ENCODE measurements at regions not wholly inside any gene's neighbourhood (a gene's known extent, or its start where the extent isn't known, plus 50 kb on each side); places are given as distances from the start of the nearest gene placed in this dataset.

- Histone ChIP-seq H3K4me1 (ENCODE audit: control insufficient read depth in 2 of 2, insufficient read depth in 2 of 2, low read length in 1 of 2) (no peaks in the 10 kb centered on the region), H3K9me3 (ENCODE audit: control insufficient read depth in 2 of 2, insufficient read depth in 1 of 2, low read depth in 1 of 2, low read length in 1 of 2) (no peaks in the 10 kb centered on the region), H3K27ac (ENCODE audit: low read depth in 2 of 2, low read length in 1 of 2) (no peak overlapping the region), H3K4me3 (ENCODE audit: low read depth in 1 of 2, low read length in 2 of 2) (no peak overlapping the region), H3K27me3 (ENCODE audit: control insufficient read depth in 1 of 2, insufficient read depth in 2 of 2, low read length in 2 of 2) (no peaks in the 10 kb centered on the region), H3K36me3 (ENCODE audit: control insufficient read depth in 2 of 2, insufficient read depth in 2 of 2, low read length in 1 of 2) (no peaks in the 10 kb centered on the region)
- 91 to 95% methylated on average over 1 of the region's 1 CpG for WGBS, 2 donors
Measured at GRCh38 chrX:110430293-110431076, 71.8 kb downstream of the RTL9 start.

- no peak overlapping the region for H3K4me3 ChIP-seq (ENCODE audit: low read depth in 1 of 2, low read length in 2 of 2)
- WGBS, 2 donors = 68 to 77% methylated on average over 12 of the region's 12 CpGs
- H3K27ac ChIP-seq (ENCODE audit: low read depth in 2 of 2, low read length in 1 of 2) = no peak overlapping the region
- H3K4me1 ChIP-seq (ENCODE audit: control insufficient read depth in 2 of 2, insufficient read depth in 2 of 2, low read length in 1 of 2) = no peaks in the 10 kb centered on the region
- H3K27me3 ChIP-seq (ENCODE audit: control insufficient read depth in 1 of 2, insufficient read depth in 2 of 2, low read length in 2 of 2) = no peaks in the 10 kb centered on the region
- H3K36me3 ChIP-seq (ENCODE audit: control insufficient read depth in 2 of 2, insufficient read depth in 2 of 2, low read length in 1 of 2) = no peaks in the 10 kb centered on the region
- no peaks in the 10 kb centered on the region for H3K9me3 ChIP-seq (ENCODE audit: control insufficient read depth in 2 of 2, insufficient read depth in 1 of 2, low read depth in 1 of 2, low read length in 1 of 2)
Measured at GRCh38 chrX:110432091-110432905, 73.7 kb downstream of the RTL9 start.

- Histone ChIP-seq H3K4me1 (ENCODE audit: control insufficient read depth in 2 of 2, insufficient read depth in 2 of 2, low read length in 1 of 2) (no peaks in the 10 kb centered on the region), H3K27ac (ENCODE audit: low read depth in 2 of 2, low read length in 1 of 2) (no peak overlapping the region), H3K4me3 (ENCODE audit: low read depth in 1 of 2, low read length in 2 of 2) (no peak overlapping the region), H3K9me3 (ENCODE audit: control insufficient read depth in 2 of 2, insufficient read depth in 1 of 2, low read depth in 1 of 2, low read length in 1 of 2) (no peaks in the 10 kb centered on the region), H3K27me3 (ENCODE audit: control insufficient read depth in 1 of 2, insufficient read depth in 2 of 2, low read length in 2 of 2) (no peaks in the 10 kb centered on the region), H3K36me3 (ENCODE audit: control insufficient read depth in 2 of 2, insufficient read depth in 2 of 2, low read length in 1 of 2) (no peaks in the 10 kb centered on the region)
- 48 to 61% methylated on average over 6 of the region's 6 CpGs for WGBS, 2 donors
Measured at GRCh38 chrX:110432906-110433215, 74.2 kb downstream of the RTL9 start.

- Histone ChIP-seq H3K9me3 (ENCODE audit: control insufficient read depth in 2 of 2, insufficient read depth in 1 of 2, low read depth in 1 of 2, low read length in 1 of 2) (no peaks in the 10 kb centered on the region), H3K27ac (ENCODE audit: low read depth in 2 of 2, low read length in 1 of 2) (no peak overlapping the region), H3K36me3 (ENCODE audit: control insufficient read depth in 2 of 2, insufficient read depth in 2 of 2, low read length in 1 of 2) (no peaks in the 10 kb centered on the region), H3K4me3 (ENCODE audit: low read depth in 1 of 2, low read length in 2 of 2) (no peak overlapping the region), H3K4me1 (ENCODE audit: control insufficient read depth in 2 of 2, insufficient read depth in 2 of 2, low read length in 1 of 2) (no peaks in the 10 kb centered on the region), H3K27me3 (ENCODE audit: control insufficient read depth in 1 of 2, insufficient read depth in 2 of 2, low read length in 2 of 2) (peaks cover 0 to 6% of the 10 kb centered on the region in 2 donors)
- 63 to 67% methylated on average over 1 of the region's 1 CpG for WGBS, 2 donors
Measured at GRCh38 chrX:110435196-110435595, 76.5 kb downstream of the RTL9 start.

GRCh38 chrX:110436523-110436922 is 77.9 kb downstream of the RTL9 start:
- Histone ChIP-seq H3K4me1 (ENCODE audit: control insufficient read depth in 2 of 2, insufficient read depth in 2 of 2, low read length in 1 of 2) (no peaks in the 10 kb centered on the region), H3K36me3 (ENCODE audit: control insufficient read depth in 2 of 2, insufficient read depth in 2 of 2, low read length in 1 of 2) (no peaks in the 10 kb centered on the region), H3K27ac (ENCODE audit: low read depth in 2 of 2, low read length in 1 of 2) (no peak overlapping the region), H3K9me3 (ENCODE audit: control insufficient read depth in 2 of 2, insufficient read depth in 1 of 2, low read depth in 1 of 2, low read length in 1 of 2) (no peaks in the 10 kb centered on the region), H3K27me3 (ENCODE audit: control insufficient read depth in 1 of 2, insufficient read depth in 2 of 2, low read length in 2 of 2) (peaks cover 0 to 8% of the 10 kb centered on the region in 2 donors), H3K4me3 (ENCODE audit: low read depth in 1 of 2, low read length in 2 of 2) (no peak overlapping the region)

GRCh38 chrX:110437686-110438085 is 79.0 kb downstream of the RTL9 start:
- Histone ChIP-seq H3K4me3 (ENCODE audit: low read depth in 1 of 2, low read length in 2 of 2) (no peak overlapping the region), H3K36me3 (ENCODE audit: control insufficient read depth in 2 of 2, insufficient read depth in 2 of 2, low read length in 1 of 2) (no peaks in the 10 kb centered on the region), H3K4me1 (ENCODE audit: control insufficient read depth in 2 of 2, insufficient read depth in 2 of 2, low read length in 1 of 2) (no peaks in the 10 kb centered on the region), H3K9me3 (ENCODE audit: control insufficient read depth in 2 of 2, insufficient read depth in 1 of 2, low read depth in 1 of 2, low read length in 1 of 2) (no peaks in the 10 kb centered on the region), H3K27me3 (ENCODE audit: control insufficient read depth in 1 of 2, insufficient read depth in 2 of 2, low read length in 2 of 2) (peaks cover 0 to 8% of the 10 kb centered on the region in 2 donors), H3K27ac (ENCODE audit: low read depth in 2 of 2, low read length in 1 of 2) (no peak overlapping the region)
- 50 to 81% methylated on average over 2 of the region's 2 CpGs for WGBS, 2 donors

GRCh38 chrX:110440016-110440805 is 81.6 kb downstream of the RTL9 start:
- H3K27ac ChIP-seq (ENCODE audit: low read depth in 2 of 2, low read length in 1 of 2) = no peak overlapping the region
- no peak overlapping the region for H3K4me3 ChIP-seq (ENCODE audit: low read depth in 1 of 2, low read length in 2 of 2)
- no peaks in the 10 kb centered on the region for H3K9me3 ChIP-seq (ENCODE audit: control insufficient read depth in 2 of 2, insufficient read depth in 1 of 2, low read depth in 1 of 2, low read length in 1 of 2)
- WGBS, 2 donors = 73 to 80% methylated on average over 11 of the region's 11 CpGs
- peaks cover 0 to 15% of the 10 kb centered on the region in 2 donors for H3K27me3 ChIP-seq (ENCODE audit: control insufficient read depth in 1 of 2, insufficient read depth in 2 of 2, low read length in 2 of 2)
- no peaks in the 10 kb centered on the region for H3K4me1 ChIP-seq (ENCODE audit: control insufficient read depth in 2 of 2, insufficient read depth in 2 of 2, low read length in 1 of 2)
- no peaks in the 10 kb centered on the region for H3K36me3 ChIP-seq (ENCODE audit: control insufficient read depth in 2 of 2, insufficient read depth in 2 of 2, low read length in 1 of 2)

- peaks cover 0 to 15% of the 10 kb centered on the region in 2 donors for H3K27me3 ChIP-seq (ENCODE audit: control insufficient read depth in 1 of 2, insufficient read depth in 2 of 2, low read length in 2 of 2)
- no peaks in the 10 kb centered on the region for H3K9me3 ChIP-seq (ENCODE audit: control insufficient read depth in 2 of 2, insufficient read depth in 1 of 2, low read depth in 1 of 2, low read length in 1 of 2)
- no peak overlapping the region for H3K27ac ChIP-seq (ENCODE audit: low read depth in 2 of 2, low read length in 1 of 2)
- H3K4me3 ChIP-seq (ENCODE audit: low read depth in 1 of 2, low read length in 2 of 2) = no peak overlapping the region
- 16 to 30% methylated on average over 1 of the region's 1 CpG for WGBS, 2 donors
- H3K4me1 ChIP-seq (ENCODE audit: control insufficient read depth in 2 of 2, insufficient read depth in 2 of 2, low read length in 1 of 2) = no peaks in the 10 kb centered on the region
- no peaks in the 10 kb centered on the region for H3K36me3 ChIP-seq (ENCODE audit: control insufficient read depth in 2 of 2, insufficient read depth in 2 of 2, low read length in 1 of 2)
Measured at GRCh38 chrX:110442635-110443034, 84.0 kb downstream of the RTL9 start.

GRCh38 chrX:110444996-110445395 is 86.3 kb downstream of the RTL9 start:
- no peak overlapping the region for H3K27ac ChIP-seq (ENCODE audit: low read depth in 2 of 2, low read length in 1 of 2)
- H3K9me3 ChIP-seq (ENCODE audit: control insufficient read depth in 2 of 2, insufficient read depth in 1 of 2, low read depth in 1 of 2, low read length in 1 of 2) = no peaks in the 10 kb centered on the region
- WGBS, 2 donors = 43 to 69% methylated on average over 4 of the region's 4 CpGs
- no peak overlapping the region for H3K4me3 ChIP-seq (ENCODE audit: low read depth in 1 of 2, low read length in 2 of 2)
- peaks cover 0 to 10% of the 10 kb centered on the region in 2 donors for H3K27me3 ChIP-seq (ENCODE audit: control insufficient read depth in 1 of 2, insufficient read depth in 2 of 2, low read length in 2 of 2)
- H3K36me3 ChIP-seq (ENCODE audit: control insufficient read depth in 2 of 2, insufficient read depth in 2 of 2, low read length in 1 of 2) = no peaks in the 10 kb centered on the region
- H3K4me1 ChIP-seq (ENCODE audit: control insufficient read depth in 2 of 2, insufficient read depth in 2 of 2, low read length in 1 of 2) = no peaks in the 10 kb centered on the region

Data from esophagus (tissue), 2 donors.